OCI-M2 (cell line): ENCODE measurements at regions not wholly inside any gene's neighbourhood (a gene's known extent, or its start where the extent isn't known, plus 50 kb on each side); places are given as distances from the start of the nearest gene placed in this dataset.

Experiments
- DNase-seq: peaks from one replicate; lab custom pipeline; 2025; ENCODE audit not compliant: unreplicated experiment; lab: John Stamatoyannopoulos, UW

GRCh38 chr3:5531741-5532290 lies 344.3 kb downstream of the EDEM1 start:
- no peak for DNase-seq

GRCh38 chr3:5540532-5540931 lies 353.0 kb downstream of the EDEM1 start:
- no peak for DNase-seq

- no peak for DNase-seq
These were observed 355.0 kb downstream of the EDEM1 start for GRCh38 chr3:5542472-5542871.

GRCh38 chr3:5543047-5543446 lies 355.5 kb downstream of the EDEM1 start:
- DNase-seq: no peak

- DNase-seq: no peak
These were observed 358.2 kb downstream of the EDEM1 start for GRCh38 chr3:5545719-5546118.

- no peak for DNase-seq
These were observed 365.7 kb downstream of the EDEM1 start for GRCh38 chr3:5553203-5553602.

GRCh38 chr3:5554245-5554747 lies 366.8 kb downstream of the EDEM1 start:
- no peak for DNase-seq

- no peak for DNase-seq
These were observed 372.7 kb downstream of the EDEM1 start for GRCh38 chr3:5560199-5560598.

GRCh38 chr3:5563537-5564277 lies 376.2 kb downstream of the EDEM1 start:
- DNase-seq: no peak

- no peak for DNase-seq
These were observed 376.8 kb downstream of the EDEM1 start for GRCh38 chr3:5564278-5564666.

- no peak for DNase-seq
These were observed 377.5 kb downstream of the EDEM1 start for GRCh38 chr3:5565026-5565425.

- DNase-seq: no peak
These were observed 379.6 kb downstream of the EDEM1 start for GRCh38 chr3:5567113-5567512.

GRCh38 chr3:5568451-5568850 lies 380.9 kb downstream of the EDEM1 start:
- no peak for DNase-seq

GRCh38 chr3:5569152-5569551 lies 381.6 kb downstream of the EDEM1 start:
- no peak for DNase-seq

GRCh38 chr3:5572168-5572567 lies 384.7 kb downstream of the EDEM1 start:
- DNase-seq: no peak

GRCh38 chr3:5576277-5577011 lies 388.9 kb downstream of the EDEM1 start:
- no peak for DNase-seq

- DNase-seq: no peak
These were observed 391.7 kb downstream of the EDEM1 start for GRCh38 chr3:5579139-5579602.

GRCh38 chr3:5579946-5580345 lies 392.4 kb downstream of the EDEM1 start:
- no peak for DNase-seq

- no peak for DNase-seq
These were observed 393.3 kb downstream of the EDEM1 start for GRCh38 chr3:5580826-5581225.

- no peak for DNase-seq
These were observed 394.2 kb downstream of the EDEM1 start for GRCh38 chr3:5581743-5582142.

GRCh38 chr3:5583920-5584319 lies 396.4 kb downstream of the EDEM1 start:
- no peak for DNase-seq

- DNase-seq: no peak
These were observed 397.6 kb downstream of the EDEM1 start for GRCh38 chr3:5585085-5585484.
